HL-60 (cell line): ENCODE measurements at regions not wholly inside any gene's neighbourhood (a gene's known extent, or its start where the extent isn't known, plus 50 kb on each side); places are given as distances from the start of the nearest gene placed in this dataset.

ENCODE experiments used
- DNase-seq, 2 experiments: peaks; one replicate each; pipeline ENCODE4 v3.0.0-alpha.2; 2010 to 2020; ENCODE audit warnings: low read depth in 1 of 2, low spot score in 1 of 2
- H3K27ac ChIP-seq: fragments of 250-450 bp; sonication (Bioruptor Pico); replicated peaks from 2 replicates; pipeline ENCODE4 v1.5.1; 2020; ENCODE audit warnings: mild to moderate bottlenecking, moderate library complexity
- H3K27me3 ChIP-seq: fragments of 250-450 bp; sonication (Bioruptor Pico); 2 replicates; pipeline ENCODE4 v1.5.1; 2021; ENCODE audit warnings: mild to moderate bottlenecking, moderate library complexity; ENCODE audit not compliant: insufficient read depth, poor library complexity, severe bottlenecking
- H3K4me3 ChIP-seq: replicated peaks from 2 replicates; pipeline ENCODE4 v1.5.1; 2011; ENCODE audit warnings: mild to moderate bottlenecking, control low read depth, low read length; ENCODE audit not compliant: insufficient read depth
- CTCF ChIP-seq: IDR thresholded peaks from one replicate; pipeline ENCODE4 v1.5.1; 2011; ENCODE audit warnings: low read length, control low read depth, inconsistent platforms; ENCODE audit not compliant: insufficient read depth
- GABPA ChIP-seq: IDR thresholded peaks from 2 replicates; pipeline ENCODE4 v1.6.1; 2012; ENCODE audit warnings: low read depth
- POLR2AphosphoS5 ChIP-seq: IDR thresholded peaks from 2 replicates; pipeline ENCODE4 v1.6.1; 2012; ENCODE audit warnings: low read depth
- REST ChIP-seq: IDR thresholded peaks from 2 replicates; pipeline ENCODE4 v1.6.1; 2012; ENCODE audit warnings: low read depth; ENCODE audit not compliant: insufficient replicate concordance
- SPI1 ChIP-seq: IDR thresholded peaks from 2 replicates; pipeline ENCODE4 v1.6.1; 2012; ENCODE audit warnings: low read depth, mild to moderate bottlenecking, borderline replicate concordance

- TF ChIP-seq POLR2AphosphoS5 (no peak), REST (no peak), SPI1 (no peak), CTCF (no peak), GABPA (no peak)
- Histone ChIP-seq H3K27me3 (no peaks in the 10 kb centered on the region), H3K27ac (no peak overlapping the region), H3K4me3 (no peak overlapping the region)
- DNase-seq: no peak
Observed at GRCh38 chr16:80122115-80122514, 418.7 kb upstream of the DYNLRB2 start.

GRCh38 chr16:80121522-80121909 lies 419.3 kb upstream of the DYNLRB2 start:
- no peak for DNase-seq

GRCh38 chr16:80120899-80121521 lies 419.8 kb upstream of the DYNLRB2 start:
- no peaks in the 10 kb centered on the region for H3K27me3 ChIP-seq
- no peak for TF ChIP-seq POLR2AphosphoS5
- no peak for TF ChIP-seq SPI1
- no peak for TF ChIP-seq REST
- no peak for TF ChIP-seq CTCF
- no peak for TF ChIP-seq GABPA
- no peak for DNase-seq
- H3K27ac ChIP-seq: no peak overlapping the region
- no peak overlapping the region for H3K4me3 ChIP-seq

More at GRCh38 chr16:80121522-80121909, 419.3 kb upstream of the DYNLRB2 start:
- Histone ChIP-seq H3K27ac (no peak overlapping the region), H3K27me3 (no peaks in the 10 kb centered on the region), H3K4me3 (no peak overlapping the region)
- no peak for TF ChIP-seq CTCF

GRCh38 chr16:80117556-80118130 lies 423.1 kb upstream of the DYNLRB2 start:
- no peak for DNase-seq
- Histone ChIP-seq H3K27ac (no peak overlapping the region), H3K4me3 (no peak overlapping the region), H3K27me3 (no peaks in the 10 kb centered on the region)
- TF ChIP-seq POLR2AphosphoS5 (no peak), CTCF (no peak), GABPA (no peak), SPI1 (no peak), REST (no peak)
